GM12878 (cell line): ENCODE measurements at regions not wholly inside any gene's neighbourhood (a gene's known extent, or its start where the extent isn't known, plus 50 kb on each side); places are given as distances from the start of the nearest gene placed in this dataset.

Source experiments
- ATAC-seq: fragments of 200-7000 bp; cut with Tn5 transposase; 3 replicates; pipeline ENCODE4 v1.9.1; 2020; ENCODE audit warnings: mild to moderate bottlenecking, moderate library complexity
- BruUV-seq: library from RNA; stranded (reverse); fragments of 400-500 nt; replicated peaks from 2 replicates; lab custom pipeline; 2021; lab: Mats Ljungman, UMichigan
- CTCF ChIA-PET: fragments of 300-600 bp; sonication (Branson Sonifier 250); formaldehyde crosslinking; extraction: SDS; loops from one replicate; lab custom pipeline; 2021; ENCODE audit warnings: inconsistent platforms; lab: Yijun Ruan, JAX
- POLR2A ChIA-PET: fragments of 350-600 bp; formaldehyde crosslinking; extraction: SDS; loops from one replicate; lab custom pipeline; 2021; ENCODE audit warnings: inconsistent platforms; lab: Charles Lee
- RAD21 ChIA-PET: fragments of 300-600 bp; sonication (Branson Sonifier 250); formaldehyde crosslinking; loops from one replicate; lab custom pipeline; 2023; ENCODE audit warnings: antibody characterized with exemption; ENCODE audit not compliant: unreplicated experiment; lab: Charles Lee
- SMC1A ChIA-PET: fragments of 300-600 bp; sonication (Branson Sonifier 250); formaldehyde crosslinking; loops from one replicate; lab custom pipeline; 2023; ENCODE audit not compliant: unreplicated experiment, uncharacterized antibody; lab: Charles Lee
- DNase-seq: peaks from one replicate; pipeline ENCODE4 v3.0.0-alpha.2; 2011; ENCODE audit warnings: low read depth, low spot score
- FAIRE-seq: peaks from 3 replicates; lab custom pipeline; 2011; peaks lifted over from hg19 to GRCh38; lab: Jason Lieb, UNC
- H2AFZ ChIP-seq: 2 replicates; pipeline ENCODE4 v1.6.0; 2011; ENCODE audit warnings: low read depth, low read length, control low read depth; ENCODE audit not compliant: control insufficient read depth
- H3K27ac ChIP-seq: 2 replicates; pipeline ENCODE4 v1.5.1; 2011; ENCODE audit warnings: control low read depth; ENCODE audit not compliant: control insufficient read depth, insufficient read depth
- H3K27me3 ChIP-seq, 2 experiments: replicated peaks in 1 of 2; 2 replicates each; pipeline versions ENCODE4 v1.6.0 to v1.6.1; 2011; ENCODE audit warnings: low read length in 1 of 2; ENCODE audit not compliant: control insufficient read depth in 2 of 2, insufficient read depth in 2 of 2
- H3K36me3 ChIP-seq, 2 experiments: 2 replicates each; pipeline ENCODE4 v1.5.1; 2011; ENCODE audit warnings: low read length in 1 of 2; ENCODE audit not compliant: control insufficient read depth in 2 of 2, insufficient read depth in 2 of 2
- H3K4me1 ChIP-seq: 2 replicates; pipeline ENCODE4 v1.6.1; 2011; ENCODE audit warnings: mild to moderate bottlenecking, low read length, moderate library complexity, mixed read lengths; ENCODE audit not compliant: control insufficient read depth, insufficient read depth
- H3K4me2 ChIP-seq: 2 replicates; pipeline ENCODE4 v1.6.0; 2011; ENCODE audit warnings: control low read depth; ENCODE audit not compliant: control insufficient read depth, insufficient read depth
- H3K4me3 ChIP-seq: fragments of 200-600 bp; sonication (generic); 2 replicates; pipeline ENCODE4 v1.5.1; 2016
- H3K79me2 ChIP-seq: 2 replicates; pipeline ENCODE4 v1.6.0; 2011; ENCODE audit warnings: low read length; ENCODE audit not compliant: control insufficient read depth, insufficient read depth
- H3K9ac ChIP-seq: 2 replicates; pipeline ENCODE4 v1.8.0; 2011; ENCODE audit warnings: low read length, control low read depth, mixed read lengths; ENCODE audit not compliant: control insufficient read depth, insufficient read depth
- H3K9me3 ChIP-seq: replicated peaks from 3 replicates; pipeline ENCODE4 v1.5.1; 2011; ENCODE audit warnings: mild to moderate bottlenecking, low read length; ENCODE audit not compliant: control insufficient read depth, insufficient read depth
- H4K20me1 ChIP-seq: 2 replicates; pipeline ENCODE4 v1.6.0; 2011; ENCODE audit not compliant: control insufficient read depth, insufficient read depth
- ATF7 ChIP-seq: fragments of 450-650 bp; IDR thresholded peaks from 2 replicates; pipeline ENCODE4 v1.6.1; 2016; ENCODE audit warnings: low read depth, mild to moderate bottlenecking
- BCL11A ChIP-seq: IDR thresholded peaks from 2 replicates; pipeline ENCODE4 v1.6.1; 2011; ENCODE audit warnings: low read depth, low read length
- CBX3 ChIP-seq: fragments of 200-600 bp; sonication (generic); IDR thresholded peaks from 2 replicates; pipeline ENCODE4 v1.6.1; 2016; ENCODE audit warnings: low read depth, borderline replicate concordance
- CEBPB ChIP-seq, 2 experiments: fragments of 150-350 bp in 1 of 2; IDR thresholded peaks; 2 replicates each; pipeline ENCODE4 v1.6.1; 2012 to 2014; ENCODE audit warnings: low read depth in 2 of 2, low read length in 2 of 2, borderline replicate concordance in 1 of 2, inconsistent platforms in 1 of 2
- EED ChIP-seq: sonication (generic); IDR thresholded peaks from 2 replicates; pipeline ENCODE4 v1.6.1; 2016; ENCODE audit warnings: antibody characterized with exemption, low read depth
- EGR1 ChIP-seq, 2 experiments: IDR thresholded peaks; 1 replicate in 1 of 2; 2 replicates in 1 of 2; pipeline ENCODE4 v1.6.1; 2011 to 2012; ENCODE audit warnings: low read depth in 2 of 2, low read length in 2 of 2, borderline replicate concordance in 1 of 2, mild to moderate bottlenecking in 1 of 2, moderate library complexity in 1 of 2
- ESRRA ChIP-seq: IDR thresholded peaks from 2 replicates; pipeline ENCODE4 v1.6.1; 2012; ENCODE audit warnings: mild to moderate bottlenecking, low read length, improper control_type of control experiment
- IRF3 ChIP-seq: fragments of 450-650 bp; IDR thresholded peaks from 2 replicates; pipeline ENCODE4 v1.6.1; 2014; ENCODE audit warnings: mild to moderate bottlenecking
- IRF4 ChIP-seq: IDR thresholded peaks from 2 replicates; pipeline ENCODE4 v1.6.1; 2011; ENCODE audit warnings: low read depth, low read length
- KDM1A ChIP-seq: fragments of 200-600 bp; sonication (generic); IDR thresholded peaks from 2 replicates; pipeline ENCODE4 v1.6.1; 2016; ENCODE audit warnings: borderline replicate concordance
- MEF2A ChIP-seq: IDR thresholded peaks from 2 replicates; pipeline ENCODE4 v1.6.1; 2011; ENCODE audit warnings: low read depth, mild to moderate bottlenecking, low read length, moderate library complexity; ENCODE audit not compliant: insufficient read depth
- POLR2AphosphoS2 ChIP-seq: IDR thresholded peaks from 2 replicates; pipeline ENCODE4 v1.6.1; 2011; ENCODE audit warnings: low read depth, mild to moderate bottlenecking, low read length, improper control_type of control experiment, moderate library complexity
- RB1 ChIP-seq: fragments of 450-650 bp; formaldehyde crosslinking; IDR thresholded peaks from 2 replicates; pipeline ENCODE4 v1.6.1; 2017; ENCODE audit warnings: mild to moderate bottlenecking, borderline replicate concordance
- SPI1 ChIP-seq: IDR thresholded peaks from 2 replicates; pipeline ENCODE4 v1.6.1; 2011; ENCODE audit warnings: low read depth, mild to moderate bottlenecking, low read length, moderate library complexity, borderline replicate concordance; ENCODE audit not compliant: insufficient read depth
- YBX1 ChIP-seq: fragments of 450-650 bp; IDR thresholded peaks from 2 replicates; pipeline ENCODE4 v1.6.1; 2016; ENCODE audit warnings: antibody characterized with exemption
- ZBED1 ChIP-seq: IDR thresholded peaks from 2 replicates; pipeline ENCODE4 v1.6.1; 2016; ENCODE audit warnings: borderline replicate concordance
- ZNF592 ChIP-seq: fragments of 450-650 bp; IDR thresholded peaks from 2 replicates; pipeline ENCODE4 v1.6.1; 2017; ENCODE audit warnings: mild to moderate bottlenecking, moderate library complexity
- WGBS: methylation state at CpG from one replicate; pipeline ENCODE4 v1.1.6; 2016; ENCODE audit warnings: low lambda C conversion rate; ENCODE audit not compliant: insufficient replicate concordance, insufficient coverage; ENCODE audit errors: missing lambda C conversion rate; 5-methylcytosine and 5-hydroxymethylcytosine counted together
- in situ Hi-C: fragments of 300-500 bp; cut with MboI; formaldehyde crosslinking; loops from 9 replicates; pipeline ENCODE4 v1.14.3; 2018; ENCODE audit warnings: mixed read lengths
- intact Hi-C: fragments of 100-400 bp; cut with micrococcal nuclease; formaldehyde crosslinking; loops from one replicate; pipeline ENCODE4 v1.14.2; 2022; ENCODE audit not compliant: unreplicated experiment
- TF ChIP-seq, protein P1 (sequence below): fragments of 450-650 bp; conservative IDR thresholded peaks from 2 replicates; pipeline ENCODE4 v1.6.1; 2017; ENCODE audit warnings: mild to moderate bottlenecking, moderate library complexity

GRCh38 chr7:36788825-36789470, 64.7 kb upstream of the AOAH start:
- peaks cover 13% of the 10 kb centered on the region for H3K4me1 ChIP-seq
- BruUV-seq: no TSS peak
- H3K27ac ChIP-seq: no peak overlapping the region
- H3K79me2 ChIP-seq: no peaks in the 10 kb centered on the region
- ChIA-PET SMC1A (interaction anchor here (0.7 to 1.5 kb wide), 3 partner anchors 16 to 118 kb away, joined by 3 to 7 read pairs (median 3); no protein-coding TSS in a partner anchor), POLR2A (no interaction called here), RAD21 (no interaction called here), CTCF (interaction anchor here (0.9 to 1.3 kb wide), 2 partner anchors 121 to 409 kb away, joined by 3 to 5 read pairs; no protein-coding TSS in a partner anchor)
- no peak overlapping the region for H3K4me2 ChIP-seq
- H3K9ac ChIP-seq: no peak overlapping the region
- H2AFZ ChIP-seq: no peak overlapping the region
- intact Hi-C loops (loop anchor here (2.0 kb wide), 1 partner anchor 118 kb away; no protein-coding TSS in a partner anchor), in situ Hi-C loops (no loop called here)
- H3K36me3 ChIP-seq: no peaks in the 10 kb centered on the region
- no peak overlapping the region for H3K4me3 ChIP-seq
- no peaks in the 10 kb centered on the region; the same call in 2 of the 3 replicates for H3K9me3 ChIP-seq
- no peaks in the 10 kb centered on the region for H4K20me1 ChIP-seq
- ATAC-seq: no peak
- H3K27me3 ChIP-seq: no peaks in the 10 kb centered on the region
- WGBS: 79% methylated on average over 8 of the region's 8 CpGs
- no peak for DNase-seq
- FAIRE-seq: no peak
- no peak for TF ChIP-seq MEF2A
- TF ChIP-seq RB1: no peak
- no peak for TF ChIP-seq CEBPB (IDR thresholded peaks at IDR 0.05; ENCODE audit: borderline replicate concordance in 1 of 2, low read depth in 2 of 2, low read length in 2 of 2)
- TF ChIP-seq BCL11A: no peak
- TF ChIP-seq IRF3: no peak
- no peak for TF ChIP-seq ESRRA
- no peak for TF ChIP-seq ZBED1
- no peak for TF ChIP-seq SPI1
- TF ChIP-seq ATF7: no peak
- no peak for TF ChIP-seq IRF4
- TF ChIP-seq KDM1A: no peak
- TF ChIP-seq YBX1: no peak
- TF ChIP-seq EED: no peak
- no peak for TF ChIP-seq POLR2AphosphoS2
- TF ChIP-seq CBX3: no peak
- TF ChIP-seq, protein P1, sequence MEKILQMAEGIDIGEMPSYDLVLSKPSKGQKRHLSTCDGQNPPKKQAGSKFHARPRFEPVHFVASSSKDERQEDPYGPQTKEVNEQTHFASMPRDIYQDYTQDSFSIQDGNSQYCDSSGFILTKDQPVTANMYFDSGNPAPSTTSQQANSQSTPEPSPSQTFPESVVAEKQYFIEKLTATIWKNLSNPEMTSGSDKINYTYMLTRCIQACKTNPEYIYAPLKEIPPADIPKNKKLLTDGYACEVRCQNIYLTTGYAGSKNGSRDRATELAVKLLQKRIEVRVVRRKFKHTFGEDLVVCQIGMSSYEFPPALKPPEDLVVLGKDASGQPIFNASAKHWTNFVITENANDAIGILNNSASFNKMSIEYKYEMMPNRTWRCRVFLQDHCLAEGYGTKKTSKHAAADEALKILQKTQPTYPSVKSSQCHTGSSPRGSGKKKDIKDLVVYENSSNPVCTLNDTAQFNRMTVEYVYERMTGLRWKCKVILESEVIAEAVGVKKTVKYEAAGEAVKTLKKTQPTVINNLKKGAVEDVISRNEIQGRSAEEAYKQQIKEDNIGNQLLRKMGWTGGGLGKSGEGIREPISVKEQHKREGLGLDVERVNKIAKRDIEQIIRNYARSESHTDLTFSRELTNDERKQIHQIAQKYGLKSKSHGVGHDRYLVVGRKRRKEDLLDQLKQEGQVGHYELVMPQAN: no peak
- TF ChIP-seq ZNF592: no peak
- TF ChIP-seq EGR1 (IDR thresholded peaks at IDR 0.05; ENCODE audit: borderline replicate concordance in 1 of 2, low read depth in 2 of 2, low read length in 2 of 2): no peak
